BLaER1 treated with 17β-estradiol and CSF1 and Interleukin-3, amounts not matched to agents 10 nM and 100 nM (cell line): ENCODE measurements at regions not wholly inside any gene's neighbourhood (a gene's known extent, or its start where the extent isn't known, plus 50 kb on each side); places are given as distances from the start of the nearest gene placed in this dataset.
A peak's percentile ranks its signal among the peaks of the same experiment; 100 is the strongest.

ENCODE experiments used
- H3K27ac ChIP-seq, 11 experiments: shearing (Covaris generic); formaldehyde crosslinking; 2 replicates each; pipeline ENCODE4 v1.8.1; 2022
- H3K27me3 ChIP-seq, 11 experiments: shearing (Covaris generic); formaldehyde crosslinking; 2 replicates each; pipeline ENCODE4 v1.8.1; 2022
- H3K36me3 ChIP-seq, 11 experiments: shearing (Covaris generic); formaldehyde crosslinking; 2 replicates each; pipeline ENCODE4 v1.8.1; 2022
- H3K4me1 ChIP-seq, 10 experiments: shearing (Covaris generic); formaldehyde crosslinking; 2 replicates each; pipeline ENCODE4 v1.8.1; 2022
- H3K4me2 ChIP-seq, 11 experiments: shearing (Covaris generic); formaldehyde crosslinking; 2 replicates each; pipeline ENCODE4 v1.8.1; 2022
- H3K4me3 ChIP-seq, 10 experiments: shearing (Covaris generic); formaldehyde crosslinking; 2 replicates each; pipeline ENCODE4 v1.8.1; 2022
- H3K9ac ChIP-seq, 11 experiments: shearing (Covaris generic); formaldehyde crosslinking; 2 replicates each; pipeline ENCODE4 v1.8.1; 2022
- H3K9me3 ChIP-seq, 11 experiments: shearing (Covaris generic); formaldehyde crosslinking; replicated peaks in 1 of 11; 2 replicates each; pipeline ENCODE4 v1.8.1; 2022
- H4K20me1 ChIP-seq, 11 experiments: shearing (Covaris generic); formaldehyde crosslinking; 2 replicates each; pipeline ENCODE4 v1.8.1; 2022
- Cebpa-rat ChIP-seq, 11 experiments: shearing (Covaris generic); IDR thresholded peaks; 2 replicates each; pipeline ENCODE4 v1.8.1; 2022

DNA sequence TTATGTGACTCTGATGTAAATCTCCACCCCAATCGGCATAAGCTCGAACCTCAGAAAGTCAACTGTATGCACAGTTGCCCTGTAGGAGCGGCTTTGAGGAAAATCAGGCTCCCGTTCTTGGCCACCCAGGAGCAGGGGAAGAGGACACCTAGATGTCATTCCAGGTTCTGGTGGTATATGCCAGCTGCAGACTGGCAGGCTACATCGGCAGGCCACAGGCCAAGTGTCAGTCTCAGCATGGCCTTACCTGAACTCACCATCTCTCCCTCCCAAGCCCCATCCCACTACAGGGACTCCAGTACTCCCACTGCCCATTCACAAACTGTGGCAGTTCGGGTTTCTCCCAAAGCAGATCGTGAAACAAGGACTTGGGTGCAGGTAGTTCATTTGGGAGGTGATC lies 428.1 kb downstream of the BCOR start:
- H3K4me3 ChIP-seq, result no peak overlapping the region
- H3K9ac ChIP-seq, result no peak overlapping the region
- no peak for TF ChIP-seq Cebpa-rat (IDR thresholded peaks at IDR 0.05)
- H3K36me3 ChIP-seq, result no peaks in the 10 kb centered on the region
- H3K9me3 ChIP-seq, result no peaks in the 10 kb centered on the region
- H3K4me2 ChIP-seq, result no peak overlapping the region
- no peaks in the 10 kb centered on the region for H3K27me3 ChIP-seq
- H3K27ac ChIP-seq, result no peak overlapping the region
- H4K20me1 ChIP-seq, result no peaks in the 10 kb centered on the region
- H3K4me1 ChIP-seq, result peaks cover 0 to 17% (median 10%) of the 10 kb centered on the region in 10 experiments; a peak in 11 of 20 replicates

DNA sequence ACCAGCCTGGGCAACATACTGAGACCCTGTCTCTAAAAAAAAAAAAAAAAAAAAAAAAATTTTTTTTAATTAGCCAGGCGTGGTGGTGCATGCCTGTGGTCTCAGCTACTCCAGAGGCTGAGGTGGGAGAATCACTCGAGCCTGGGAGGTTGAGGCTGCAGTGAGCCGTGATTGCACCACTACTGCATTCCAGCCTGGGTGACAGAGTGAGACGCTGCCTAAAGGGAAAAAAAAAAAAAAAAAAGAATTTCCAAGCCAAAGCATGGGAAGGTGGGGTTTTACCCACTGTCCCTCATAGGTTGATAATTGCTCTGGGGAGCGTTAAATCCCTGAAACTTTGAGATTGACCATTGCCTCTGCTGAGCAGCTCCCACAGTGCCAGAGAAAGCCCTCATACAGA lies 427.5 kb downstream of the BCOR start:
- Histone ChIP-seq H3K9me3 (no peaks in the 10 kb centered on the region), H3K4me1 (peaks cover 0 to 17% (median 10%) of the 10 kb centered on the region in 10 experiments; a peak in 11 of 20 replicates), H3K9ac (no peak overlapping the region), H3K27ac (no peak overlapping the region), H3K4me3 (no peak overlapping the region), H3K4me2 (no peak overlapping the region), H3K36me3 (no peaks in the 10 kb centered on the region), H3K27me3 (no peaks in the 10 kb centered on the region), H4K20me1 (no peaks in the 10 kb centered on the region)
- no peak for TF ChIP-seq Cebpa-rat (IDR thresholded peaks at IDR 0.05)

DNA sequence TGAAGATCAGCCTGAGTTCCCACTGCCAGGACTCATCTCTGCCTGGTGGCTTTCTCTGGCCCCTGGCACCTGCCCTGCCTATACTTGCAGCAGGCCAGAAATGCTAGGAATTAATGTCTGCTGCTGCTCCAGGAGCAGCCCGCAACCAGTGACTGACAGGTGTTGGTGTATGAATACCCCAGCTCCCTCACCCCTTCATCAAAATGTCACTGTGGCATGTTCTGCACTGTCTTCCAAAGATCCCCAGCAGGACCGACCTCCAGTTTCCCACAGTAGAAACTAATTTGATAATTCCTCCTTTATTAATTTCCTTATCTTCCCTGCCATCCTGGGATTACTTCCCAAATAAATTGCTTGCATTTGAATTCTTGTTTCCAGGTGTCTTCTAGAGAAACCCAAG lies 425.4 kb downstream of the BCOR start:
- peaks cover 5 to 11% (median 8%) of the 10 kb centered on the region in 11 experiments; a peak in 14 of 22 replicates for H3K9me3 ChIP-seq
- no peak overlapping the region for H3K27ac ChIP-seq
- no peaks in the 10 kb centered on the region for H3K27me3 ChIP-seq
- H3K4me2 ChIP-seq, result no peak overlapping the region
- peaks cover 0 to 13% (median 8%) of the 10 kb centered on the region in 10 experiments; a peak in 12 of 20 replicates for H3K4me1 ChIP-seq
- no peak for TF ChIP-seq Cebpa-rat (IDR thresholded peaks at IDR 0.05)
- H3K9ac ChIP-seq, result no peak overlapping the region
- no peaks in the 10 kb centered on the region for H3K36me3 ChIP-seq
- H3K4me3 ChIP-seq, result no peak overlapping the region
- no peaks in the 10 kb centered on the region for H4K20me1 ChIP-seq

DNA sequence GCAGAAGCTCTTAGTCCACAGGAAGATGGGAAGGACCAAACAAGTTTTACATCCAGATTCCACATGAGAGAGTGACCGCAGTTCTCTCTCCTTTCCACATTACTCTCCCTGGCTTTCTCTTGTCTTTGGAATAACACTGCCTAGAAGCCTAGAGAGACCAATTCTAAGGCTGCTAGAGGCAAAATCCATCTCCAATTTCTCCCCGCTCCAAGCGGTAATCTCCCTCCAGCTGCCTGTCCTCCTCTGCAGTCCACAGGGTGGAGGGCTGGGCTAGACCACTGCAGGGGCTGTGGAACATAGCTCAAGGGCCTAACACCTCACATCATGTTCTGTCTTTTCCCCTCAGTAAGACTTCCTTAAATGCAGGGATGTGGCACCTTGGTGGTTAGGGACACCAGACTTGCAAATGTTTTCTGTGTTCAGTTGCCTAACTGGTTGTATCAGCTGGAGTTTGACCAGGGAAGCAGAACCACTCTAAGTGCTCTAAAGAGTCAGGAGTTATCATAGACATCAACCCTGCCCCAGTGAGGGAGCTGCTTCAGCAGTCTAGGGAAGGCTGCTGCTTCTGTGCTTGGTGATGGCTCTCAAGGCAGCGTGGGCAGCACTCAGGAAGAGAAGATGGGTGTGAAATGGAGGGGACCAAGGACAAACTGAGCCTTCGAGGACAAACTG lies 423.1 kb downstream of the BCOR start:
- no peaks in the 10 kb centered on the region for H3K36me3 ChIP-seq
- no peak overlapping the region for H3K27ac ChIP-seq
- H3K4me3 ChIP-seq, result no peak overlapping the region
- H3K4me1 ChIP-seq, result peaks cover 0 to 7% (median 6%) of the 10 kb centered on the region in 10 experiments; a peak in 15 of 20 replicates
- peak overlapping the region in 1 of 11 experiments; percentile 0; a peak in 1 of 22 replicates for H3K4me2 ChIP-seq
- H4K20me1 ChIP-seq, result no peaks in the 10 kb centered on the region
- no peaks in the 10 kb centered on the region for H3K27me3 ChIP-seq
- peaks cover 5 to 13% (median 8%) of the 10 kb centered on the region in 11 experiments; a peak in 14 of 22 replicates for H3K9me3 ChIP-seq
- H3K9ac ChIP-seq, result no peak overlapping the region
- TF ChIP-seq Cebpa-rat (IDR thresholded peaks at IDR 0.05), result no peak

DNA sequence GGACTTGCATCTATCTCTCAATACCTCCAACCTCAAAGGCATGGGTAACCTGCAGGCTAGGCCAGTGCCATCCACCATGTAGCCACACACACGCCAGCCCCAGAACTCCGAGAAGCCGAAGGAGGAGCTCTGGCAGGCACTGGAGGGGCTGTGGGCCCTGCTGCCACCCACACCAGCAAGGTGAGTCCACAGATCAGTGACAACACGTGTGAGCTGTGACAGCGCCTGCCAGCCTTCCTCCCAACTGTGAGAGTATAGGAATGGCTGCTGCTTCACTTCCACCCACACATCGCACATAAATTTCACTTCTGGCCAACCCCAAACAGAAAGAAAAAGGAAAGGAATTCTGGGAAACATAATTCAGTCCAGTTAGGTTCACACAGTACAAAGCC lies 422.6 kb downstream of the BCOR start:
- H3K4me1 ChIP-seq, result peaks cover 0 to 13% (median 11%) of the 10 kb centered on the region in 10 experiments; a peak in 15 of 20 replicates
- TF ChIP-seq Cebpa-rat (IDR thresholded peaks at IDR 0.05), result no peak
- H3K27me3 ChIP-seq, result no peaks in the 10 kb centered on the region
- peaks cover 5 to 13% (median 8%) of the 10 kb centered on the region in 11 experiments; a peak in 14 of 22 replicates for H3K9me3 ChIP-seq
- no peak overlapping the region for H3K9ac ChIP-seq
- no peaks in the 10 kb centered on the region for H4K20me1 ChIP-seq
- H3K27ac ChIP-seq, result no peak overlapping the region
- peak overlapping the region in 1 of 11 experiments; percentile 0; a peak in 1 of 22 replicates for H3K4me2 ChIP-seq
- no peaks in the 10 kb centered on the region for H3K36me3 ChIP-seq
- H3K4me3 ChIP-seq, result no peak overlapping the region

DNA sequence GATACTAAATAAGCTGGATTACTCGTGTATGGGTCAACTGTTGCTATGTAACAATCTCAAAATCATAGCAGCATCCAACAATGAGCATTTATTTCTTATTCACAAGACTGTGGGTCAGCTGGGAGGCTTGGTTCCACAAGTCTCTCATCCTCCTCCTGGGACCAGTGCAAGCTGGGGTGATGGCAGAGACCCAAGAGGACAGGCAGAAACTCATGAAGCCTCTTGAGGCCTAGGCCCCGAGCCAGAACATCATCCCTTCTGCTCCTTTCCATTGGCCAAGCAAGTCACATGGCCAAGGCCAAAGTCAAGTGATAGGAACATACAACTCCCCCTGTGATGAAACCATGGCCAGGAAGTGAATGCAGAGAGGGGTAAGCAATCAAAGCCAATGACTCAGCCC lies 422.1 kb downstream of the BCOR start:
- Histone ChIP-seq H3K36me3 (no peaks in the 10 kb centered on the region), H3K9me3 (peaks cover 5 to 13% (median 8%) of the 10 kb centered on the region in 11 experiments; a peak in 14 of 22 replicates)

DNA sequence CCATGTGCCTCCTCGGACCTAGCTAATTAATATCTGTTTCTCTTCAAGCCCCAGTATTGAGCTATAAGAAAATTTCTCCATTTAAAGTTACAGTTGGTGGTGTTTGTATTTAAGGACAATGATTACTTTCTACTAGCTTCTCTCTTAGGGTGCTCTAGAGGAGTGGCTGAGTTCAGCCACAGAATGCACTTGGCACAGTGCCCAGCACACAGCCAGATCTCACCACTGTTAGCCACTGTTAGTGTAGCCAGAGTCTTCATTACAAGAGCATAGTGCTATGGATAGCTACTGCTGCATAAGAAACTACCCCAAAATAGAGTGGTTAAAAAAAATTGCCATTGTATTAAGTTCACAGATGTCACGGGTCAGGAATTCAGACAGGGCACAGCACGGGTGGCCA lies 421.3 kb downstream of the BCOR start:
- no peak overlapping the region for H3K27ac ChIP-seq
- H4K20me1 ChIP-seq, result no peaks in the 10 kb centered on the region
- H3K4me2 ChIP-seq, result no peak overlapping the region
- H3K4me3 ChIP-seq, result no peak overlapping the region
- H3K27me3 ChIP-seq, result no peaks in the 10 kb centered on the region
- no peak for TF ChIP-seq Cebpa-rat (IDR thresholded peaks at IDR 0.05)
- no peaks in the 10 kb centered on the region for H3K36me3 ChIP-seq
- H3K9ac ChIP-seq, result no peak overlapping the region
- H3K9me3 ChIP-seq, result peaks cover 5 to 13% (median 8%) of the 10 kb centered on the region in 11 experiments; a peak in 14 of 22 replicates
- H3K4me1 ChIP-seq, result peaks cover 0 to 19% (median 14%) of the 10 kb centered on the region in 10 experiments; a peak in 15 of 20 replicates

More for the DNA sequence above, 422.1 kb downstream of the BCOR start:
- no peak for TF ChIP-seq Cebpa-rat (IDR thresholded peaks at IDR 0.05)
- Histone ChIP-seq H3K4me1 (peaks cover 0 to 17% (median 13%) of the 10 kb centered on the region in 10 experiments; a peak in 15 of 20 replicates), H4K20me1 (no peaks in the 10 kb centered on the region), H3K27me3 (no peaks in the 10 kb centered on the region), H3K9ac (no peak overlapping the region), H3K27ac (no peak overlapping the region), H3K4me2 (no peak overlapping the region), H3K4me3 (no peak overlapping the region)

DNA sequence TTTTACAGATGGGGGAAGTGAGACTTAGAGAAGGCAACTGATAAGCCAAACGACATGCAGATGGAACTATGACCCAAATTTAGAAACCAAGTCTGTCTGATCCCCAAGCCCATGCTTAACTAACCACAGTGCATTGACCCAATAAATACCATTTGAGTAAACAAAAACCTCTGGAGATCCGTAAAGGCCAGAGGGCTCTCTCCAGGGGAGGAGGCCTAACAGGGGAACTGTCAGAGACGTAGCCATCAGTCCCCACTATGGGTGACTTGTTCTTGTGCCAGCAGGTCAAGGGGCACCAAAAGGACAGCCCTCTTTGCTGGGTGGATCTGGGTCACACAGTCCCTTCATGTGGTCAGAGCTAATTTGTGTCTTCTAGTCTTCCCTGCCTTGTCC lies 420.2 kb downstream of the BCOR start:
- Histone ChIP-seq H3K4me3 (no peak overlapping the region), H3K36me3 (no peaks in the 10 kb centered on the region), H3K27me3 (no peaks in the 10 kb centered on the region), H3K4me1 (peaks cover 0 to 19% (median 14%) of the 10 kb centered on the region in 10 experiments; a peak in 15 of 20 replicates), H3K9me3 (peaks cover 5 to 13% (median 8%) of the 10 kb centered on the region in 11 experiments; a peak in 14 of 22 replicates), H3K4me2 (no peak overlapping the region; a peak in 1 of 22 replicates), H4K20me1 (no peaks in the 10 kb centered on the region), H3K9ac (no peak overlapping the region), H3K27ac (no peak overlapping the region)
- no peak for TF ChIP-seq Cebpa-rat (IDR thresholded peaks at IDR 0.05)

DNA sequence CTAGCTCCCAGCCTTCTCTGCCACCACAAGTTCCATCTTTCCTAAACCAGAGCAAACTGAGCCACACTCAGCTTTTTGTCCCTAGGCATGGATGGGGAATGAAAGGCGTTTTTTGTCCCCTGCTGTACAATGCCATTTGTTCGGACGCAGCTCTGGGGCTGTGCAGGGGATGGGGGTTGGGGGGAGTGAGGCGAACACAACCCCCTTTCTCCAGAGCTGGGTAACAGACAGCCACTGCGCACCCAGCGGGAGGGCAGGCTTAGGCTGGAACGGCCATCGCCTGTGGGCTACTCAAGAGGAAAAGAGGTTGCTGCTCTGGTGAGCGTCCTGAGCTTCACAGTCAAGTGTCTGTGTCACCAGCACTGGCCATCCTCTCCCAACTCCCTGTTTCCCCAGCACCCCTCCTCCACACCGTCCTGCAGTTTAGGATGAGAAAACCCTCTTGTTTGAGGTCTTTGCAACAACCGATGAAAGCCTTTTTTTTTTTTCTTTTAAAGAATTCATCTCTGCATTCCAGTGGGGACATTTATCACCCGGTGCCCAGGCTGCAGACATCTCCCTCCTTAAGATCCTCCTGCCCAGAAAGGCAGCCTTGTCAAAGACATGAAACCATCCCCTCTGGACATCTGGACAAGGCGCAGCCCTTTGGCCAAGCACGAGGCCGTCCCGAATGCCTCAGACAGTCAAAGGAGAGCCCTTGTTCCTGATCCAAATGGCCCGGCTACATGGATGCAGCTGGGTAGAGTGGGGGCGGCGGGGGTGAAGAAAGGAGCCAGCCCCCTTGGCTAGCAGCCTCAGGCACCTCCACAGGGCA lies 419.6 kb downstream of the BCOR start:
- H3K27me3 ChIP-seq, result no peaks in the 10 kb centered on the region

More for the DNA sequence above, 419.6 kb downstream of the BCOR start:
- no peaks in the 10 kb centered on the region for H4K20me1 ChIP-seq
- peaks cover 0 to 23% (median 15%) of the 10 kb centered on the region in 10 experiments; a peak in 15 of 20 replicates for H3K4me1 ChIP-seq
- H3K9ac ChIP-seq, result no peak overlapping the region
- no peak for TF ChIP-seq Cebpa-rat (IDR thresholded peaks at IDR 0.05)
- H3K9me3 ChIP-seq, result peaks cover 5 to 14% (median 11%) of the 10 kb centered on the region in 11 experiments; a peak in 15 of 22 replicates
- H3K27ac ChIP-seq, result no peak overlapping the region
- H3K4me2 ChIP-seq, result no peak overlapping the region
- H3K4me3 ChIP-seq, result no peak overlapping the region
- no peaks in the 10 kb centered on the region for H3K36me3 ChIP-seq
